ENCODE measurements at regions not wholly inside any gene's neighbourhood (a gene's known extent, or its start where the extent isn't known, plus 50 kb on each side); places are given as distances from the start of the nearest gene placed in this dataset.

GRCh38 chr12:128116537-128116936 lies 150.4 kb upstream of the TMEM132C start:
- no peaks in the 10 kb centered on the region for H3K79me2 ChIP-seq (ENCODE audit: insufficient read depth, low read length)
- H3K9me2 ChIP-seq (ENCODE audit: low read depth, low read length): no peaks in the 10 kb centered on the region
- no peak overlapping the region for H2AFZ ChIP-seq (ENCODE audit: low read length)
- no peak for TF ChIP-seq CTCF (IDR thresholded peaks at IDR 0.05; ENCODE audit: low read length)
- no peak for TF ChIP-seq EZH2 (IDR thresholded peaks at IDR 0.05; ENCODE audit: borderline replicate concordance, low read length)
- no peak overlapping the region for H3K4me3 ChIP-seq (ENCODE audit: low read depth, low read length, poor library complexity, severe bottlenecking)
- H3K27ac ChIP-seq (ENCODE audit: low read depth, low read length, poor library complexity, severe bottlenecking): no peak overlapping the region
- H3K9ac ChIP-seq (ENCODE audit: low read length): no peak overlapping the region
- H3F3A ChIP-seq (ENCODE audit: insufficient read depth, low read length): no peaks in the 10 kb centered on the region
- H3K9me3 ChIP-seq (ENCODE audit: low read length): no peaks in the 10 kb centered on the region
- H3K36me3 ChIP-seq (ENCODE audit: insufficient read depth, low read length): no peaks in the 10 kb centered on the region
- no peaks in the 10 kb centered on the region for H3K4me1 ChIP-seq (ENCODE audit: insufficient read depth, low read length, severe bottlenecking)
- H4K20me1 ChIP-seq (ENCODE audit: insufficient read depth, low read length): no peaks in the 10 kb centered on the region
- no peak overlapping the region for H3K4me2 ChIP-seq (ENCODE audit: low read length)
- no peaks in the 10 kb centered on the region for H3K27me3 ChIP-seq (ENCODE audit: insufficient read depth, low read length)

- Histone ChIP-seq H2AFZ (ENCODE audit: low read length) (no peak overlapping the region), H3K4me1 (ENCODE audit: insufficient read depth, low read length, severe bottlenecking) (no peaks in the 10 kb centered on the region), H3K27me3 (ENCODE audit: insufficient read depth, low read length) (no peaks in the 10 kb centered on the region), H3K9me3 (ENCODE audit: low read length) (no peaks in the 10 kb centered on the region), H3K36me3 (ENCODE audit: insufficient read depth, low read length) (no peaks in the 10 kb centered on the region), H3K4me2 (ENCODE audit: low read length) (no peak overlapping the region), H3K9ac (ENCODE audit: low read length) (no peak overlapping the region), H3K27ac (ENCODE audit: low read depth, low read length, poor library complexity, severe bottlenecking) (no peak overlapping the region), H3K9me2 (ENCODE audit: low read depth, low read length) (no peaks in the 10 kb centered on the region), H4K20me1 (ENCODE audit: insufficient read depth, low read length) (no peaks in the 10 kb centered on the region), H3K79me2 (ENCODE audit: insufficient read depth, low read length) (no peaks in the 10 kb centered on the region), H3F3A (ENCODE audit: insufficient read depth, low read length) (no peaks in the 10 kb centered on the region), H3K4me3 (ENCODE audit: low read depth, low read length, poor library complexity, severe bottlenecking) (no peak overlapping the region)
- no peak for TF ChIP-seq CTCF (IDR thresholded peaks at IDR 0.05; ENCODE audit: low read length)
- no peak for TF ChIP-seq EZH2 (IDR thresholded peaks at IDR 0.05; ENCODE audit: borderline replicate concordance, low read length)
Observed at GRCh38 chr12:128120035-128120434, 146.9 kb upstream of the TMEM132C start.

GRCh38 chr12:128121424-128121823 lies 145.5 kb upstream of the TMEM132C start:
- Histone ChIP-seq H4K20me1 (ENCODE audit: insufficient read depth, low read length) (no peaks in the 10 kb centered on the region), H3K9ac (ENCODE audit: low read length) (no peak overlapping the region), H3K27me3 (ENCODE audit: insufficient read depth, low read length) (no peaks in the 10 kb centered on the region), H3K79me2 (ENCODE audit: insufficient read depth, low read length) (no peaks in the 10 kb centered on the region), H3K36me3 (ENCODE audit: insufficient read depth, low read length) (no peaks in the 10 kb centered on the region), H3K4me2 (ENCODE audit: low read length) (no peak overlapping the region), H3K4me3 (ENCODE audit: low read depth, low read length, poor library complexity, severe bottlenecking) (no peak overlapping the region), H3F3A (ENCODE audit: insufficient read depth, low read length) (no peaks in the 10 kb centered on the region), H3K4me1 (ENCODE audit: insufficient read depth, low read length, severe bottlenecking) (no peaks in the 10 kb centered on the region), H2AFZ (ENCODE audit: low read length) (no peak overlapping the region), H3K27ac (ENCODE audit: low read depth, low read length, poor library complexity, severe bottlenecking) (no peak overlapping the region), H3K9me3 (ENCODE audit: low read length) (no peaks in the 10 kb centered on the region), H3K9me2 (ENCODE audit: low read depth, low read length) (no peaks in the 10 kb centered on the region)
- TF ChIP-seq EZH2 (IDR thresholded peaks at IDR 0.05; ENCODE audit: borderline replicate concordance, low read length): no peak
- no peak for TF ChIP-seq CTCF (IDR thresholded peaks at IDR 0.05; ENCODE audit: low read length)
